Fibroblast of peridontal ligament (primary cell): ENCODE measurements at regions not wholly inside any gene's neighbourhood (a gene's known extent, or its start where the extent isn't known, plus 50 kb on each side); places are given as distances from the start of the nearest gene placed in this dataset.
"Not testable (repeated sequence)": the region's sequence is repeated elsewhere in the genome, so short reads cannot be mapped to it uniquely, and the experiment has no call there.

Experiments used
- DNase-seq: peaks from one replicate; pipeline ENCODE4 v3.0.0-alpha.2; 2010; ENCODE audit errors: extremely low read depth

DNA sequence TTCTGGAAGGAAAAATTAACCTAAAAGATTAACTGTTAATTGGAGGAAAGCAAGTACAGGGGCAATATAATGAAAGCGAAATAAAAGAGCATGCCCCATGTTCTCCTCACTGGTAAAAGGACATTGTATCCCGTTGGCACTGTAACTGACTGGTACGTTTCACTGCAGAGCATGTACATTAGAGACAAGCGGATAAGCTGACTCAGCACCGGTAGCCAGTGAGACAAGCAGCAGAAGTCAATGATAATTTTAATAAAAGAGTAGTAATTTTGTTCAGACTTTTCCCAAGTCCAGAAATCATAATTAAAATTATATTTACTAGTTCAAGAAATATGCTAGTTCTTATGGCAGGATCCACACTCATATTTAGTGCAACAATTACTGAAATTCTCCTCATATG, 161.5 kb upstream of the VWC2 start:
- no peak for DNase-seq

DNA sequence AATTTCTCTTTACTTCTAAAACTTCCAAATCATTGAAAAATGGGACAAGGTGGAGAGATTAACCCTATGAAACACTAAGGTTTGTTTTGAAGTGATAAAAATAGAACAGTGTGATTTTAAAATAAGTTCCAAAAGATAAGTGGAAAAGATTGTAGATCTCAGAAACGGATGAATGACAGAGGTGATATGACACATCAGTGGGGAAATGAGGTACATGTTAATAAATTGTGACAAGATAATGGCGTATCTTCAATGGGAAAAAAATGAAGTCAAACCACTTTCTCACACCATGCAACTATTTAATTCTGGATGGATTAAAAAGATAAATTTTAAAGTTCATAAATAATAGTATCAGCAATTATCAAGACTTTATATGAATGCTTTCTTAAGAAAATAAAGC, 159.7 kb upstream of the VWC2 start:
- no peak for DNase-seq

DNA sequence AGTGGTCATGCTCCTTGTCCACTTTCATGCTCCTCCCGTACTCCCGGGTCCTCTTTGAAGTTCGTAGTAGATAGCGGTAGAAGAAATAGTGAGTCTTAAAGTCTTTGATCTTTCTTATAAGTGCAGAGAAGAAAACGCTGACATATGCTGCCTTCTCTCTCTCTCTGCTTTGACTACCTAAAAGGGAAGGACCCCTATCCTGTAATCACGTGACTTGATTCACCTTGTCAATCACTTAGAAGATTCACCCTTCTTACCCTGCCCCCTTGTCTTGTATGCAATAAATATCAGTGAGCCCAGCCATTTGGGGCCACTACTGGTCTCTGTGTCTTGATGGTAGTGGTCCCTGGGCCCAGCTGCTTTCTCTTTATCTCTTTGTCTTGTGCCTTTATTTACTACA, 158.5 kb upstream of the VWC2 start:
- DNase-seq = not testable (repeated sequence)

DNA sequence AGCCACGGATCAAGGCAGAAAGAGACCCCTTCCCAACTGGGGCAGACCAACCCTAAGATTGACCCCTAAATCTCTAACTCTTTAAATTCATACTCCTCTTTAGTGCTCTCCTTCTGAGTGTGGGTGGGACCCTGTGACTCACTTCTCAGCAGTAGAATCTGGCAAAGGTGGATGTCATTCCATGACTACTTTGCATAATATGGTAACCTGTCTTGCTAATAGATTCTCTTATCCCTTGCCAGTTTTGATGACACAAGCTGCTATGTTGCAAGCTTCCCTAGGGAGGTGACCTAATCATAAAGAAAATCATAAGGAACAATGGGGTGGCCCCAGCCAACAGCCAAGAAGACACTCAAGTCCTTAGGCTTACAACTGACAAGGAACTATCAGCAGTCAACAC, 155.4 kb upstream of the VWC2 start:
- no peak for DNase-seq

DNA sequence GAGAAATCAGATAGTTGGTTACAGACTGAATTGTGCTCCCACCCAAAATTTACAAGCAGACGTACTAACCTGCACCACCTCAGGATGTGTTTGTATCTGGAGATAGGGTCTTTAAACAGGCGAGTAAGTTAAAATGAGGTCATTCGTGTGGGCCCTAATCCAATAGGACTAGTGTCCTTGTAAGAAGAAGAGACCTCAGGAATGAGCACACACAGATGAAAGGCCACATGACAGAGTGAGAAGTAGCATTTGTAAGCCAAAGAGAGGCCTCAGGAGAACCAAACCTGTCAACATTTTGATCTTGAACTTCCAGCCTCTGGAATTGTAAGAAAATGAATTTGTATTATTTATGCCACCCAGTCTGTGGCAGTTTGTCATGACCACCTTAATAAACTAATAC, 149.5 kb upstream of the VWC2 start:
- DNase-seq = no peak

DNA sequence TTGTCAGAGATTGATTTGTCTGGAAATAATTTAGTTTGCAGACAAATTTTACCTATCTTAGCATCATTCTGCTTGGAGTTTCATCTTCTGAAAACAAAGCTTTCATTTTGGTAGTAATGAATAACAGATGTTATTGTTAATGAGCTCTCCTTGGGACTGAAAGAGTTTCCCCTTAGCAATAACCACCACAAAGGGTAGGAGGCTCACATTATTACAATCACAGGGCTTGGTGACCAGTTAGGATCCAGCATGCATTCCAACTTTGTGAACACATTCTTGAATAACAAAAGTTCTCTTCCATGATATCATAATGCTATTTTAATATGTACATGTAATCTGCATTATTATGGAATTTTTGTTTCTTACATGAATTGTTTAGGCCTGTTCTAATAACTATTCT, 148.8 kb upstream of the VWC2 start:
- no peak for DNase-seq

DNA sequence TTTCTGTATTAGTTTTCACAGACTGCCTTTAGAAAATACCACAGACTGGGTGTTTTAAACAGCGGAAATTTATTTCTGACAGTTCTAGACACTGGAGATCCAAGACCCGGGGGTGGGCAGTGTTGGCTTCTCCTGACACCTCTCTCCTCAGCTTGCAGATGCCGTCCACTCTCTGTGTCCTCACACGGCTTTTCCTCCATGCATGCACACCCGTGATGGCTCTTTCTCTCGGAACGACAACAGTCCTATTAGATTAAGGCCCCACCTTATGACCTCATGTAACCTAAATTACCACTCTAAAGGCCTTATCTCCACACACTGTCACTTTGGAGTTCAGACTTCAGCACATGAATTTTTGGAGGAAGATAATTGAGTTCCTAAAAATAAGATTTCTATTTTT, 142.9 kb upstream of the VWC2 start:
- no peak for DNase-seq

DNA sequence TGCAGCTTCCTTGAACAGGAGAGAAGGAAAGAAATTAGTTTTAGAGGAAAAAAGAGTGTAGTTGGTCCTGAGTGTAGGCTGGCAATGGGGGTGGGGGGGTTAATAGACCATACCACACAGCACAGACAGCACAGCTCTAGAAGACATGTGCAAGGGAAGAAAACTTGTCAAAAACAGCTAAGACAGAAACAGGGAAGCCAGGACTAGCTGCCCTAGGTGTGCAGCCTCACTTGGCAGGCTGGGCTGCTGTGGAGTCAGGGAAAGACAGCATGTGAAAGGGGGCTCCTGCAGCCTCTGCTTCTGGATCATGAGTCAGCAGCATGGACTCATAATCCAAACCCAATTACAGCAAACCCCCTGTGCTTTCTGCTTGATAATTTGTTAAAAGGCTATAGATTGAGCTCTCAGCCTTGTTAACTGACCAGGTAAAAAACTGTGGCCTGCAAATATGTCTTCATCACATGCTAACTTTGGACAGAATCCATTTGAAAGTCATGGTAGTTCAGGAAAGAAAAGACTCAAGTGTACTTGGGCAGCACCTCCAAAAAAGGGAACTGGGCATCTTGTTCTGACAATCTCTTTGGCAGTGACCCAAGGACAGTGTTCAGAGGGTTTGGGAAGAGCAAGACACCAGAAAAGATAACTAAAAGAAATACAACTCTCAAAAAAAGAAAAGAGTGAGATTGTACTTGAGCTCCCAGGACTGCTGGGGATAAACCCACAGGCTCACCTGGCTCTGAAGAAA, 142.2 kb upstream of the VWC2 start:
- DNase-seq = no peak

DNA sequence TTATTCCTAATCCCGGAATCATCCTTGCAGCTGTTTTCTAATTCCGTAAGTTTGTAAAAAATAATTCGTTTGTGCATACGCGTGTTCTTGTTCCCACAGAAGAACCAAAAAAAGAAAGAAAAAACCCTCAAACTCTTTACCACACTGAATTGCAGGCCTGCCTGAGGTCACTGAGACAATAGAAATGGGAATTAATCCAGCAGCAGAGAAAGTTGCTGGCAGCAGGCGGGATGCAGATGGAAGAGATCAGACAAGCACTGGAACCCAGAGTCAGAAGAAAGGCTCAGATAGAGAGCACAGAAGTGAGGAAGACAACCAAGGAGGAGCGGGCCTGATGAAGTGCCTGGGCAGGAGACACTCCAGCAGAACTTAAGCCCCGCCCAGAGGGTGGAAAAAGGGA, 141.5 kb upstream of the VWC2 start:
- no peak for DNase-seq

DNA sequence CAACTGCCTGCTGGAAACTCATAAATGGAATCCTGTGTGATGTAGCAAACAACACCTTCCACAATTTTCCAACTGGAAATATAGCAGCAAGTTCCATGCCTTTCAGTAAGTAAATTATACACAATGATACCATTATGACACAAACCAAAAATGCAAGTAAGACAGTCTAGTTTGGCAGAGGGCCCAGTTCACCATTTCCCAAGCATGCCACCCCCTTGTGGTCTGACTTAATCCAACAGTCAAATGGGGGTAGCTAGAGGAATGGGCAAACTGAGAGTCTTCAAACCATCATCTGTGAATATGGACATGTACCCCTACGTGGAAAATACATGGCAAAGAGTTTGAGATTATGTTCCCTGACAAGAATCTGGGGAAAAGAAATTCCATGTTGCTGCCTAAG, 137.6 kb upstream of the VWC2 start:
- no peak for DNase-seq

DNA sequence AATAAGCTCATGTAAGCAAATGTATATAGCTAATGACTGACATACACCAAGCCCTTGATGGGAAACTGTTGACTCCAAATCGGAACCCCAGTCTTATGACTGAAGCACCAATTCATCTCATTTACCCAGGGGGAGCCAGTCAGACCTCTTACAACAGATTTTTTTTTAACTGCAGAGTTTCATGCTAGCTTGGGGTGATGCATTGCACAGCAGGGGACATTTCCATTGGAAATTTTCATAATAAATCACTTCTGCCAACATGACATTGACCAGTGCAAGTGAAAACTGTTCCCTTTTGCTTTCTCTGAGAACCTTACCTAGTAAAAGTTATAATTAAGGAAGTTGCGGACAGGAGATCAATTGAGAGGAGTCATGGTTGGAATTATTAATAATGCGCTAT, 137.0 kb upstream of the VWC2 start:
- DNase-seq = no peak

DNA sequence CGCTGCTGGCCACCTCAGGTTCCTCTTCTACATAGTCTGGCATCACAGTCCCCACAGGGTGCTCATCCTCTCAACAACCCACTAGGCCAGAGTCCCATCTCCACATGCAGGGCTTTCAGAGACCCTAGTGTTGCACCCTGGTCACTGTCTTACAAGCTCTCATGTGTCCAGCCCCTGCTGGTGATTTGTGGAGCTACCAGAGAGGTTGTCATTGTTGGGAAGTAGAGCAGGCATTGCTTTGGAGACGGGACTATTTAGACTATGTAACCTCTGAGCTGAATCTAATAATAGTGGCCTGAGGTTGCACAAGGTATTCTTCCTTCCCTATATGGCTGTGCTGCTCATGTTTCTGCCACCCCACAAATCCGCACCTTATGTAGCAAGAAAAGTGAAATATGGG, 135.3 kb upstream of the VWC2 start:
- no peak for DNase-seq

DNA sequence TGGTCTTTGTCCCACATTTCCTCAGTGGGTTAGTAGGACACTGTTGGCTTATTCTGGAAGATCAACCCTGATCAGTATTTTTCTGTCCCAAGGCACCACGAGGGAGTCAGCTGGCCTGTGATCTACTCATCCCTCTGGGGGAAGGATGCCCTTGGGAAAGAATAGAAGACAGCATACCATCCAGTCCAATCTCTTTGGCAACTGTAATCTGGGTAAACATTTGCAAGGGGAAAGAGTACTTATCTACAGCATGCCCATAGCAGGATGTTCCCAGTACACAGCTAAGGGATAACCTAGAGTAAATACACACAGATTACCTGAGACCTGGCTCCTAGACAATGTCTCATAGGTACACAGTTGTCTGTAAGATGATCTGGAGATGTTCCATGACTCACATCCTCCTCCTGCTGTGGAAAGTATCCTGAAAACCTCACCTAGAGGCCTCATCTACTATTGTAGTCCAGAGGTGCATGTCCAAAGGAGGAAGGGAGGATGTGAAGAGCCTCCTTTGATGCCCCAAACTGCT, 134.3 kb upstream of the VWC2 start:
- no peak for DNase-seq

DNA sequence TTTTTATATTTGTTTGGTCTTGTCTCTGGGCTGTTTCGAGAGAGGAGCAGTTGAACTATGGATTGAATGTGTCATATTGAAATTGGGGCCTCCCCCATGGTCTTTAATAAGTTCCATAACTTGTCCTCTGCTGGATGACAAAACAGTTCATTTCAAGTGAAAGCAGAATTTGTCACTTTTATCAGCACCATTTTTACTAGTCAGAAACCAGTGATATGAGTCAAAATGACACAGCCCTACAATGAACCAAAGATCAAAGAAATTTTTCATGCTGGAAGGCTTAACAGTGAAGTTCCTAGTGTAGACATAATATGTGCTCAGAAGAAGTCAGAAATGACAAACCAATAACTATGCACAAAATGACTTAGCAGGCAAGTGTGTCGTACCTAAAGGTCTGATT, 133.6 kb upstream of the VWC2 start:
- DNase-seq = no peak

DNA sequence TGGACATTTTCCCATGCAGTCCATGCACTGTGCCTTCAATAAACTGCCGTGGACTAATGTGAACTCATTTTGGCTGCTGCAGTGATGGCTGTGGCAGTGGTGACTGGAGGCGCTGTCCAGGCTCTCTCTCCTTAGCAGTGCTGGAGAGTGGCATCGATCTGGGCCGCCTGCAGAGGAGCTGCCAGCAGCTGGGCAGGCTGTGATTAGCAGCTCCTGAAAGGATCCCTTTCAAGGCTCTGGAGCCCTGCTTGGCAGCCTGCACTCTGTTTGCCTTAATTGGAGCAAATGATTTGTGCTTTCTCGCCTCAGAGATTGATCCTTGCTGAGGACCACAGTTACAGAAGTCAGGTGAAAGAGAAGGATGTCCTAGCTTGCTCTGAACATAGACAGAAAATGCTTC, 130.1 kb upstream of the VWC2 start:
- no peak for DNase-seq

DNA sequence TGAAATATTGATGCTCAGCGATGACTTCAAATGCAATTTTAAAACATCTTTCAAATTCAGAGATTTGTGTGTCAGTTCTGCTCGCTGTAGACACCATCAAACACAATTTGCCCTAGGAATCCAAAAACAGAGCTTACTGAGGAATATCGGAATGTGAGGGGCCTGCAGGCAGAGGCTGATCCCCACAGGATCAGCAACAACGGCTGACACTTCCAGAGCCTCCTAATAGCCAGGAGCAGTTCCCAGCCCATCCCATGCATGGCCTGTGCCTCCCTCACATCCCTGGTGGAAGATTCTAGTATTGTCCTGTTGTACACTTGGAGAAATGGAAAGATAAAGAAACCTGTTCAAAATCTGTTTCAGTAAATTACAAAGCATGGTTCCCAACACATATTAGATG, 129.7 kb upstream of the VWC2 start:
- DNase-seq = no peak

DNA sequence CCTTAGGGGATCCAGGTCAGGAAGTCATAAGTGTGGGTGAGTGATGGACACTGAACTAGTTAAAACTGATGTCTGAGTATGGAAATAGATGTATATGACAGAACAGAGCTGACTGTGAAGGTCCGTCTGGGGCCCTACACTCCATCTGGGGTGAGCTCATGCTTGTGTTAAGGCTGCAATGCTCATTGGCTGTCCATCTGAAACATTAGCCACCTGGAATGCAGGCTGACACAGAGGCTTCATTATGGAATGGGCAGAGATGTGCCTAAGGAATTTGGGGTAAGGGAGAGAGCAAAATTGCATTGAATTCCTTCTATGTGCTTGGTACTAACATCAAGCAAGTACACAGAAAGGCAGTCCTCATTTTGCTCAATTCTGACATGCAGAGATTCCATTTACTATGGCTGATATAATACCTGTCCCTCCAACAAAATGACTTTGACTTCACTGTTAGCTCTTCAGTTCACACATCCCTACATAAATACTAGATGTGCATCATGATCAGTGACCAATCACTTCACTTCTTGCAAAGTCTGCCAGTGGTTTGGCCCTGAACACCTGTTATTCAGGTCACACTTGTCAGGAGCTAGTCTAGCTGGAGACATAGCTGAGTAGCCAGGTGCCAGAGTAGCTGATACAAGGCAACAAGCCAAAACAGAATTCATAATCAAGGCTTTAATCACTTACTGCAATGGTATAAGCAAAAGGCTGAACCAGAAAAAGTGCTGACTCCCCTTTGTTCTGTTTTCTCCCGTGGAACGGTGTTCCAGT, 128.9 kb upstream of the VWC2 start:
- no peak for DNase-seq

DNA sequence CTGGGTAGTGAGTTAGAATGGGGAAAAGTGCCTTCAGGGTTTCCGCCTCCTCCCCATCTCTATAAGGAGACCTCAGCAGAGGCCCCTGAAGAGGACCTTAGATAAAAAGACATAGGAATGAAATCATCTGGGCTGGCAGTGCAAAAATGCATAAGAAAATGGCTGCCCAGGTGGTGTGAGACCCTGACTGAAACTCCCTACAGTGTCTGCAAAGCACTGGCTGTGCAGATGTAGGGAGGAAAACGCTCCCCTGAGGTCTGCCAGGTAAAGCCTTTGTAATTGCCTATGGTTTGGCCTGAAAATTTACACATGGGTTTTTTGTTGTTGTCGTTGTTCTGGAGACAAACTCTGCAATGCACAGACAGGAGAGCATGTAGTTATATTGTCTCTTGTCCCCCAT, 128.1 kb upstream of the VWC2 start:
- no peak for DNase-seq

DNA sequence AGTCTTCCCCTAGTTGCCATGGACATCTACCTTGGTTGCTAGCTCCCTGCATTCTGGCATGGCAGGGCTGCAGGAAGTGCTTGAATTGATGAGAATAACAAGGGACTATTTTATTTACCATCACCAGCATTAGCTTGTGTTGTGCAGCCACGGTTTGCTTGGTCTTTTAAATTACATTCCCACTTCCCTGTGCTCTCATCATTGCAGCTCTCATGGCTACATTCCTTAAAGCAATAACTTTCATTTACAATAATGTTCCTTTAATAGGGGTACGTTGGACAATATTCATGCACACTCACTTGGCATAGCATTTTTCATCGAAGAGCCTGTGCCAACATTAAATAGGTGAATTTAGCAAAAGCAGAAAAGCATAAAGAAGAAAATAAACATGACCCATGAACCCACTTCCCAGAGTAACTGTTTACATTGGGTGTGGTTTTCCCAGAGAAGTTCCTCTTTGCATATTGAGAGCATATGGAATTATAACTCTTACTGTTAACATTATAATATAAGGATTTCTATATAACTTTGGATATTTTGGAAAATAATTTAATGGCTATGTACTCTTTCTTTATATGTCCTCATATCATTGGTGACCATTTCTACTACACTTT, 113.2 kb upstream of the VWC2 start:
- no peak for DNase-seq

DNA sequence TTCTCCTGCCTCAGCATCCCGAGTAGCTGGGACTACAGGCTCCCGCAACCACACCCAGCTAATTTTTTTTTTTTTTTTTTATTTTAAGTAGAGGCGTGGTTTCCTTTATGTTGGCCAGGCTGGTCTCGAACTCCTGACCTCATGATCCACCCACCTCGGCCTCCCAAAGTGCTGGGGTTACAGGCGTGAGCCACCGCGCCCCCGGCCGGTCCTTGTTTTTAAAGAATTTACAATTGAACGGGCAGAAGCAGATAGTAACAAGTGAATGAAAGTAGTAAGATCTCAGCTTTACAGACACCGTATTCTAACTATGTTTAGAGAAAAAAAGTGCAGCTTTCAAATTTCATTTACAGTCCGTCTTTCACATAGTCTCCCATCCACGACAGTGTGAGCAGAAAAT, 112.5 kb upstream of the VWC2 start:
- DNase-seq = no peak

DNA sequence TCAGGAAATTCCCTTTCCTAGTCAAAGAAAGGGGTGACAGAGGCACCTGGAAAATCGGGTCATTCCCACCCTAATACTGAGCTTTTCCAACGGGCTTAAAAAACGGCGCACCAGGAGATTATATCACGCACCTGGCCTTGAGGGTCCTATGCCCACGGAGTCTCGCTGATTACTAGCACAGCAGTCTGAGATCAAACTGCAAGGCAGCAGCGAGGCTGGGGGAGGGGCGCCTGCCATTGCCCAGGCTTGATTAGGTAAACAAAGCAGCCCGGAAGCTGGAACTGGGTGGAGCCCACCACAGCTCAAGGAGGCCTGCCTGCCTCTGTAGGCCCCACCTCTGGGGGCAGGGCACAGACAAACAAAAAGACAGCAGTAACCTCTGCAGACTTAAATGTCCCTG, 107.5 kb upstream of the VWC2 start:
- not testable (repeated sequence) for DNase-seq

DNA sequence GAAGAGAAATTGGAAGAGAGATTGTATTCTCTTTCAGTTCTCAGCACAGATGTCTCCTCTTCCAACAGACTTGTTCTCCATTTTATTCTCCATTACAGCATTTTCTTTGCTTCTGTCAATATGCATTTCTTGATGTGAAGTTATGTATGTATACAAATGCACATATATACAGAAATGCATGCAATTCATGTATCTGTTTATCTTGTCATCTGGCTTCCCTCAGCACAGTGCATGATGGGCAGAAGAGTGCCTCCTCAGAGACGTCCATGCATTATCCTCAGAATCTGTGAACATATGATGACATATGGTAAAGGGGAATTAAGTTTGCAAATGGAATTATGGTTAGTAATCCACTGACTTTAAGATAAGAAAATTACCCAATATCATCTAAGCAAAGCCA, 106.7 kb upstream of the VWC2 start:
- no peak for DNase-seq

DNA sequence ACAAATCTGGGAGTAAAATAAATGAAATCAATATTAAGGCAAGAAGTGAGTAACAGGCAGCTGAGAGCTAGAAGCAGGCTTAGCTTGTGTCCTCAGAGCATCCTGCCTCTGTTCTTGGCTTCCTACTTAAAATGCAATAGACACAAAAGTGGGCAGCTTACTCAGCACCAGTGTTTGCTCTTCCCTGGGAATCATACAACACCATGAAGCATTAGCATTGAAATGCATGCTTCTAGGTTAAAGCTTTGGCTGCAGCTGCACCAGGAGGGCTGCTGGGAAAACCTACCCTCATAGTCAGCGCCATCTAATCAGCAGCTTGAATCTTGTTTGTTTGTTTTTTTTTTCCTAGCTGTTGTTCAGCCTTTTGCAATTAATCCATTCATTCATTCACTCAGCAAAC, 104.2 kb upstream of the VWC2 start:
- DNase-seq = no peak
